ENCODE measurements at regions not wholly inside any gene's neighbourhood (a gene's known extent, or its start where the extent isn't known, plus 50 kb on each side); places are given as distances from the start of the nearest gene placed in this dataset.

DNA sequence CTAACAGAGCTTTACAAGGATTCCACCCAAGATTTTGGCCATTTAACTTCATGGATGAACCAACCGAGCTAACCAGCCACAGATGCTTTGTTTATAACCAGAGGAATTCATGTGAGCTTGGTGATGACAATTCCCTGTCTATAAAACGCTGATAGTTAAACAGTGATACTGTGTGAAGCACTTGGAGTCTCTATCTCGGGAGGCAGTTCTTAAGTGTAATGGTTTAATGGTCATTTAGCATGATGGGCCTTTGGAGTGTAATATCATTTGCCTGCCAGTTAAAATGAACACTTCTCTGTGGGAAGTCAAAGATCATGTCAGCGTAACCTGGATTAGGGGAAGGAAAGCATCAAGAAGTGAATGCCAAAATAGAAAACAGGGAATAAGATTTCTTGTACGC is 368.6 kb upstream of the THRB start:
- Histone ChIP-seq H3K36me3 (ENCODE audit: control insufficient read depth in 3 of 3, insufficient read depth in 2 of 3, low read depth in 1 of 3, low read length in 3 of 3) (no peaks in the 10 kb centered on the region), H3K4me1 (ENCODE audit: control insufficient read depth in 3 of 3, insufficient read depth in 2 of 3, low read depth in 1 of 3, low read length in 2 of 3) (no peaks in the 10 kb centered on the region), H3K4me3 (ENCODE audit: low read depth in 1 of 3, low read length in 3 of 3) (no peak overlapping the region), H3K27me3 (ENCODE audit: control insufficient read depth in 3 of 3, insufficient read depth in 3 of 3, low read length in 3 of 3) (no peaks in the 10 kb centered on the region), H3K27ac (ENCODE audit: low read depth in 1 of 3, low read length in 2 of 3) (no peak overlapping the region), H3K9me3 (ENCODE audit: control insufficient read depth in 2 of 2, insufficient read depth in 1 of 2, low read depth in 1 of 2, low read length in 1 of 2) (no peaks in the 10 kb centered on the region)
- DNase-seq (no peak), FAIRE-seq (no peak)
- WGBS, 3 donors, result 62 to 70% (median 69%) methylated on average over 5 of the region's 5 CpGs

- FAIRE-seq (no peak), DNase-seq (no peak)
- Histone ChIP-seq H3K27me3 (ENCODE audit: control insufficient read depth in 3 of 3, insufficient read depth in 3 of 3, low read length in 3 of 3) (no peaks in the 10 kb centered on the region), H3K4me1 (ENCODE audit: control insufficient read depth in 3 of 3, insufficient read depth in 2 of 3, low read depth in 1 of 3, low read length in 2 of 3) (no peaks in the 10 kb centered on the region), H3K27ac (ENCODE audit: low read depth in 1 of 3, low read length in 2 of 3) (no peak overlapping the region), H3K9me3 (ENCODE audit: control insufficient read depth in 2 of 2, insufficient read depth in 1 of 2, low read depth in 1 of 2, low read length in 1 of 2) (no peaks in the 10 kb centered on the region), H3K4me3 (ENCODE audit: low read depth in 1 of 3, low read length in 3 of 3) (no peak overlapping the region), H3K36me3 (ENCODE audit: control insufficient read depth in 3 of 3, insufficient read depth in 2 of 3, low read depth in 1 of 3, low read length in 3 of 3) (no peaks in the 10 kb centered on the region)
- WGBS, 3 donors, result 74 to 83% (median 79%) methylated on average over 4 of the region's 4 CpGs
Measured at GRCh38 chr3:24867783-24868182, 373.1 kb upstream of the THRB start.

GRCh38 chr3:24881239-24881638 is 386.6 kb upstream of the THRB start:
- H3K9me3 ChIP-seq (ENCODE audit: control insufficient read depth in 2 of 2, insufficient read depth in 1 of 2, low read depth in 1 of 2, low read length in 1 of 2), result no peaks in the 10 kb centered on the region
- no peaks in the 10 kb centered on the region for H3K4me1 ChIP-seq (ENCODE audit: control insufficient read depth in 3 of 3, insufficient read depth in 2 of 3, low read depth in 1 of 3, low read length in 2 of 3)
- FAIRE-seq (no peak), DNase-seq (no peak)
- WGBS, 3 donors, result 73 to 78% (median 76%) methylated on average over 2 of the region's 2 CpGs
- H3K36me3 ChIP-seq (ENCODE audit: control insufficient read depth in 3 of 3, insufficient read depth in 2 of 3, low read depth in 1 of 3, low read length in 3 of 3), result no peaks in the 10 kb centered on the region
- no peaks in the 10 kb centered on the region for H3K27me3 ChIP-seq (ENCODE audit: control insufficient read depth in 3 of 3, insufficient read depth in 3 of 3, low read length in 3 of 3)
- H3K27ac ChIP-seq (ENCODE audit: low read depth in 1 of 3, low read length in 2 of 3), result no peak overlapping the region
- H3K4me3 ChIP-seq (ENCODE audit: low read depth in 1 of 3, low read length in 3 of 3), result no peak overlapping the region

GRCh38 chr3:24886501-24886900 is 391.9 kb upstream of the THRB start:
- H3K4me3 ChIP-seq (ENCODE audit: low read depth in 1 of 3, low read length in 3 of 3), result no peak overlapping the region
- no peak for FAIRE-seq
- WGBS, 3 donors, result 63 to 70% (median 67%) methylated on average over 5 of the region's 5 CpGs
- no peaks in the 10 kb centered on the region for H3K36me3 ChIP-seq (ENCODE audit: control insufficient read depth in 3 of 3, insufficient read depth in 2 of 3, low read depth in 1 of 3, low read length in 3 of 3)
- H3K27me3 ChIP-seq (ENCODE audit: control insufficient read depth in 3 of 3, insufficient read depth in 3 of 3, low read length in 3 of 3), result no peaks in the 10 kb centered on the region
- no peaks in the 10 kb centered on the region for H3K4me1 ChIP-seq (ENCODE audit: control insufficient read depth in 3 of 3, insufficient read depth in 2 of 3, low read depth in 1 of 3, low read length in 2 of 3)
- H3K27ac ChIP-seq (ENCODE audit: low read depth in 1 of 3, low read length in 2 of 3), result no peak overlapping the region
- H3K9me3 ChIP-seq (ENCODE audit: control insufficient read depth in 2 of 2, insufficient read depth in 1 of 2, low read depth in 1 of 2, low read length in 1 of 2), result no peaks in the 10 kb centered on the region
- DNase-seq, result no peak

DNA sequence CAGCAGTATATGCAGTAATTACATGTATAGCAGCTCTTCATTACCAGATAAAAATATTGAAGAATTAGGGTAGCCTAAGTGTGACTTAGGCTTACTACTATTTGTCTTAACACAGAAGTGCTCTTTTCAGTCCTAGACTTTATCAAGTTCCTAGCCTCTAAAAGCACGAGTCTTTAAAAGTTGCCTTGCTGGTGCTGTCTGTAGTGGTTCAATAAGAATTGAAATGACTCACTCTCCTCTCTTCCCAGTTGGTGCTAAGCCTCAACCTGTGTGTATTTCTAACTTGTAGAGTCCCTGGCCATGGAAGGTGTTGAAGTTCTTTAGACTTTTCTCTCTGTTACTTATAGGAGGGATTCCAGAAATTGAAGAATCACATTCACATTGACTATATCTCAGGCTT is 395.4 kb upstream of the THRB start:
- no peak for DNase-seq
- H3K4me1 ChIP-seq (ENCODE audit: control insufficient read depth in 3 of 3, insufficient read depth in 2 of 3, low read depth in 1 of 3, low read length in 2 of 3), result no peaks in the 10 kb centered on the region
- no peaks in the 10 kb centered on the region for H3K9me3 ChIP-seq (ENCODE audit: control insufficient read depth in 2 of 2, insufficient read depth in 1 of 2, low read depth in 1 of 2, low read length in 1 of 2)
- no peaks in the 10 kb centered on the region for H3K27me3 ChIP-seq (ENCODE audit: control insufficient read depth in 3 of 3, insufficient read depth in 3 of 3, low read length in 3 of 3)
- H3K36me3 ChIP-seq (ENCODE audit: control insufficient read depth in 3 of 3, insufficient read depth in 2 of 3, low read depth in 1 of 3, low read length in 3 of 3), result no peaks in the 10 kb centered on the region
- no peak for FAIRE-seq
- no peak overlapping the region for H3K4me3 ChIP-seq (ENCODE audit: low read depth in 1 of 3, low read length in 3 of 3)
- H3K27ac ChIP-seq (ENCODE audit: low read depth in 1 of 3, low read length in 2 of 3), result no peak overlapping the region
- 26 to 68% (median 41%) methylated on average over 1 of the region's 1 CpG for WGBS, 3 donors

DNA sequence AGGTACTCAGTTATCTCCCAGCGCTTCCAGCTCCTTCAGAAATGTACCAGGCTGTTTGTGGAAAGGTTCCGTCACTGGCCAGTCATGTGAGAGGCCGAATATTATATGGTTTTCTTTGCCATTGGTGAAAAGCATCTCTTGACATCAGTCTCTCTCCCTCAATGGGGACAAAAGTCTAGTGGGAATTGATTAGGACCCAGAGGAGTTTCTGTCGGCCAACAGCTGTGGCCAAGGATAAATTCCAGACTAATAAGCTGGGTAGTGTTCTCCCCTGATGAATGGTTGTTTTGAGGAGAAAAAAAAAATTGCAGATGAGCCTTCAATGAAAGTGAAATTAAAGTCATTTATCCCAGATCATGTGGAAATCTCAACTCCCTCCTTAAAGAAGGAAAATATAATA is 404.7 kb upstream of the THRB start:
- FAIRE-seq, result no peak

GRCh38 chr3:24899901-24900603 is 405.4 kb upstream of the THRB start:
- DNase-seq, result no peak
- Histone ChIP-seq H3K27ac (ENCODE audit: low read depth in 1 of 3, low read length in 2 of 3) (no peak overlapping the region), H3K4me1 (ENCODE audit: control insufficient read depth in 3 of 3, insufficient read depth in 2 of 3, low read depth in 1 of 3, low read length in 2 of 3) (no peaks in the 10 kb centered on the region), H3K27me3 (ENCODE audit: control insufficient read depth in 3 of 3, insufficient read depth in 3 of 3, low read length in 3 of 3) (no peaks in the 10 kb centered on the region), H3K4me3 (ENCODE audit: low read depth in 1 of 3, low read length in 3 of 3) (no peak overlapping the region), H3K36me3 (ENCODE audit: control insufficient read depth in 3 of 3, insufficient read depth in 2 of 3, low read depth in 1 of 3, low read length in 3 of 3) (no peaks in the 10 kb centered on the region), H3K9me3 (ENCODE audit: control insufficient read depth in 2 of 2, insufficient read depth in 1 of 2, low read depth in 1 of 2, low read length in 1 of 2) (no peaks in the 10 kb centered on the region)
- no peak for FAIRE-seq
- 69 to 74% (median 73%) methylated on average over 4 of the region's 4 CpGs for WGBS, 3 donors

More for the DNA sequence above, 404.7 kb upstream of the THRB start:
- Histone ChIP-seq H3K36me3 (ENCODE audit: control insufficient read depth in 3 of 3, insufficient read depth in 2 of 3, low read depth in 1 of 3, low read length in 3 of 3) (no peaks in the 10 kb centered on the region), H3K9me3 (ENCODE audit: control insufficient read depth in 2 of 2, insufficient read depth in 1 of 2, low read depth in 1 of 2, low read length in 1 of 2) (no peaks in the 10 kb centered on the region), H3K4me3 (ENCODE audit: low read depth in 1 of 3, low read length in 3 of 3) (no peak overlapping the region), H3K27ac (ENCODE audit: low read depth in 1 of 3, low read length in 2 of 3) (no peak overlapping the region), H3K4me1 (ENCODE audit: control insufficient read depth in 3 of 3, insufficient read depth in 2 of 3, low read depth in 1 of 3, low read length in 2 of 3) (no peaks in the 10 kb centered on the region), H3K27me3 (ENCODE audit: control insufficient read depth in 3 of 3, insufficient read depth in 3 of 3, low read length in 3 of 3) (no peaks in the 10 kb centered on the region)
- WGBS, 3 donors, result 64 to 75% (median 71%) methylated on average over 4 of the region's 4 CpGs
- DNase-seq, result no peak

DNA sequence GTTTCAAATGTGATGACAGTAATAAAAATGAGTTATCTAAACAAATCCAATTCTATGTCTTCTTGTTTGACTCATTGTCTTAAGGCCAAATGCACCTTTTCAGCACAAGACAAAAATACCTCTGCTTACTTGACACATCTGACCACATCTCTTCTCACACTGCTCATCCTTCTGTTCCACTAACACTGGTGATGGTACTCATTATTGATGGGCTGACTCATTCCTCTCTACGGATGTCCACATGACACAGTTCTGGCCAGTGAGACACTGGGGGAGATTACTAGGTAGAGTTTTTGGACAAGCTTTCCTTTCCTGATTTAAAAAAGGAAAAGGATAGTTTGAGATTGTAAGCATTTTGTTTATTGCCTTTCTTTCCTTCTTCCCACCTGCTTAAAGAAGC is 410.6 kb upstream of the THRB start:
- no peak for DNase-seq
- Histone ChIP-seq H3K27ac (ENCODE audit: low read depth in 1 of 3, low read length in 2 of 3) (no peak overlapping the region), H3K4me1 (ENCODE audit: control insufficient read depth in 3 of 3, insufficient read depth in 2 of 3, low read depth in 1 of 3, low read length in 2 of 3) (no peaks in the 10 kb centered on the region), H3K27me3 (ENCODE audit: control insufficient read depth in 3 of 3, insufficient read depth in 3 of 3, low read length in 3 of 3) (no peaks in the 10 kb centered on the region), H3K9me3 (ENCODE audit: control insufficient read depth in 2 of 2, insufficient read depth in 1 of 2, low read depth in 1 of 2, low read length in 1 of 2) (no peaks in the 10 kb centered on the region), H3K4me3 (ENCODE audit: low read depth in 1 of 3, low read length in 3 of 3) (no peak overlapping the region), H3K36me3 (ENCODE audit: control insufficient read depth in 3 of 3, insufficient read depth in 2 of 3, low read depth in 1 of 3, low read length in 3 of 3) (no peaks in the 10 kb centered on the region)
- no peak for FAIRE-seq
- whole genome bisulfite sequencing, 3 donors, result 86 to 100% (median 97%) methylated on average over 1 of the region's 1 CpG

GRCh38 chr3:24907106-24907505 is 412.5 kb upstream of the THRB start:
- H3K36me3 ChIP-seq (ENCODE audit: control insufficient read depth in 3 of 3, insufficient read depth in 2 of 3, low read depth in 1 of 3, low read length in 3 of 3), result no peaks in the 10 kb centered on the region
- FAIRE-seq (no peak), DNase-seq (no peak)
- H3K27me3 ChIP-seq (ENCODE audit: control insufficient read depth in 3 of 3, insufficient read depth in 3 of 3, low read length in 3 of 3), result no peaks in the 10 kb centered on the region
- H3K9me3 ChIP-seq (ENCODE audit: control insufficient read depth in 2 of 2, insufficient read depth in 1 of 2, low read depth in 1 of 2, low read length in 1 of 2), result no peaks in the 10 kb centered on the region
- no peak overlapping the region for H3K4me3 ChIP-seq (ENCODE audit: low read depth in 1 of 3, low read length in 3 of 3)
- no peaks in the 10 kb centered on the region for H3K4me1 ChIP-seq (ENCODE audit: control insufficient read depth in 3 of 3, insufficient read depth in 2 of 3, low read depth in 1 of 3, low read length in 2 of 3)
- no peak overlapping the region for H3K27ac ChIP-seq (ENCODE audit: low read depth in 1 of 3, low read length in 2 of 3)
- 70 to 83% (median 81%) methylated on average over 2 of the region's 2 CpGs for WGBS, 3 donors
